HL-60/S4 (cell line): ENCODE measurements at regions not wholly inside any gene's neighbourhood (a gene's known extent, or its start where the extent isn't known, plus 50 kb on each side); places are given as distances from the start of the nearest gene placed in this dataset.
"Not testable (repeated sequence)": the region's sequence is repeated elsewhere in the genome, so short reads cannot be mapped to it uniquely, and the experiment has no call there.

Experiments used
- in situ Hi-C: fragments of 300-500 bp; cut with MboI; formaldehyde crosslinking; loops from 2 replicates; pipeline ENCODE4 v1.14.3; 2022; ENCODE audit warnings: low sequenced_read_pairs

GRCh38 chr20:1845163-1845523 lies 50.1 kb upstream of the SIRPA start:
- in situ Hi-C loops = no loop called here

- in situ Hi-C loops = no loop called here
Measured at GRCh38 chr20:1844325-1845162, 50.7 kb upstream of the SIRPA start.

- in situ Hi-C loops = no loop called here
Measured at GRCh38 chr20:1842281-1842680, 52.9 kb upstream of the SIRPA start.

- in situ Hi-C loops = no loop called here
Measured at GRCh38 chr20:1841554-1842140, 53.6 kb upstream of the SIRPA start.

- in situ Hi-C loops = no loop called here
Measured at GRCh38 chr20:1840817-1841553, 54.2 kb upstream of the SIRPA start.

- in situ Hi-C loops = not testable (repeated sequence)
Measured at GRCh38 chr20:1839376-1840317, 55.6 kb upstream of the SIRPA start.

GRCh38 chr20:1838556-1839279 lies 56.5 kb upstream of the SIRPA start:
- in situ Hi-C loops = no loop called here

GRCh38 chr20:1835186-1836035 lies 59.8 kb upstream of the SIRPA start:
- in situ Hi-C loops = no loop called here

GRCh38 chr20:1833728-1834726 lies 61.2 kb upstream of the SIRPA start:
- in situ Hi-C loops = no loop called here

GRCh38 chr20:1833216-1833615 lies 62.0 kb upstream of the SIRPA start:
- in situ Hi-C loops = no loop called here

- in situ Hi-C loops = no loop called here
Measured at GRCh38 chr20:1832634-1833033, 62.6 kb upstream of the SIRPA start.

GRCh38 chr20:1831606-1832005 lies 63.6 kb upstream of the SIRPA start:
- in situ Hi-C loops = no loop called here

- in situ Hi-C loops = no loop called here
Measured at GRCh38 chr20:1831096-1831495, 64.1 kb upstream of the SIRPA start.

GRCh38 chr20:1830240-1830639 lies 65.0 kb upstream of the SIRPA start:
- in situ Hi-C loops = no loop called here

GRCh38 chr20:1829531-1829930 lies 65.7 kb upstream of the SIRPA start:
- in situ Hi-C loops = no loop called here

- in situ Hi-C loops = no loop called here
Measured at GRCh38 chr20:1828786-1829131, 66.4 kb upstream of the SIRPA start.

- in situ Hi-C loops = no loop called here
Measured at GRCh38 chr20:1827974-1828785, 67.0 kb upstream of the SIRPA start.
